T-helper 2 cell (primary cell): ENCODE measurements at regions not wholly inside any gene's neighbourhood (a gene's known extent, or its start where the extent isn't known, plus 50 kb on each side); places are given as distances from the start of the nearest gene placed in this dataset.

Experiments
- DNase-seq, 5 experiments: peaks; one replicate each; pipeline versions ENCODE4 v3.0.0 to v3.0.0-alpha.2; 2012 to 2022

- no peak for DNase-seq
Observed at GRCh38 chr1:213656503-213656902, 331.3 kb upstream of the PROX1 start.

- DNase-seq, result no peak
Observed at GRCh38 chr1:213657013-213657412, 330.8 kb upstream of the PROX1 start.

GRCh38 chr1:213657879-213658278 lies 329.9 kb upstream of the PROX1 start:
- DNase-seq, result no peak

- DNase-seq, result no peak
Observed at GRCh38 chr1:213658457-213658856, 329.3 kb upstream of the PROX1 start.

GRCh38 chr1:213659580-213660547 lies 327.9 kb upstream of the PROX1 start:
- DNase-seq, result no peak

- DNase-seq, result no peak
Observed at GRCh38 chr1:213661302-213661701, 326.5 kb upstream of the PROX1 start.

- peak in 1 of 5 experiments; percentile 3 for DNase-seq
Observed at GRCh38 chr1:213666113-213666512, 321.7 kb upstream of the PROX1 start.

GRCh38 chr1:213666922-213667321 lies 320.9 kb upstream of the PROX1 start:
- DNase-seq, result no peak

GRCh38 chr1:213669512-213669911 lies 318.3 kb upstream of the PROX1 start:
- DNase-seq, result no peak

- peak in 2 of 5 experiments; percentile 26 to 43 for DNase-seq
Observed at GRCh38 chr1:213669964-213670691, 317.6 kb upstream of the PROX1 start.

GRCh38 chr1:213670692-213671023 lies 317.1 kb upstream of the PROX1 start:
- DNase-seq, result no peak

- DNase-seq, result no peak
Observed at GRCh38 chr1:213675043-213675442, 312.7 kb upstream of the PROX1 start.

GRCh38 chr1:213676736-213677135 lies 311.0 kb upstream of the PROX1 start:
- DNase-seq, result no peak

GRCh38 chr1:213678348-213678747 lies 309.4 kb upstream of the PROX1 start:
- no peak for DNase-seq

- DNase-seq, result no peak
Observed at GRCh38 chr1:213678753-213679152, 309.0 kb upstream of the PROX1 start.

GRCh38 chr1:213679153-213679552 lies 308.6 kb upstream of the PROX1 start:
- DNase-seq, result no peak

- DNase-seq, result no peak
Observed at GRCh38 chr1:213680677-213681325, 307.0 kb upstream of the PROX1 start.

- DNase-seq, result no peak
Observed at GRCh38 chr1:213681788-213682340, 305.9 kb upstream of the PROX1 start.

GRCh38 chr1:213683529-213683928 lies 304.2 kb upstream of the PROX1 start:
- no peak for DNase-seq

GRCh38 chr1:213684454-213684853 lies 303.3 kb upstream of the PROX1 start:
- DNase-seq, result no peak

- no peak for DNase-seq
Observed at GRCh38 chr1:213685992-213686582, 301.7 kb upstream of the PROX1 start.

GRCh38 chr1:213686983-213687382 lies 300.8 kb upstream of the PROX1 start:
- DNase-seq, result no peak

- DNase-seq, result no peak
Observed at GRCh38 chr1:213687832-213688231, 299.9 kb upstream of the PROX1 start.
